Suprapubic skin (tissue), 4 donors: ENCODE measurements at regions not wholly inside any gene's neighbourhood (a gene's known extent, or its start where the extent isn't known, plus 50 kb on each side); places are given as distances from the start of the nearest gene placed in this dataset.

Experiments
- DNase-seq, 2 donors: peaks; one replicate each; pipeline ENCODE4 v3.0.0-alpha.2; 2019; ENCODE audit warnings: low spot score in 2 of 2
- H3K27ac ChIP-seq: fragments of 200-600 bp; sonication (generic); one replicate; pipeline ENCODE4 v1.5.1; 2019
- H3K27me3 ChIP-seq: fragments of 200-600 bp; sonication (generic); one replicate; pipeline ENCODE4 v1.5.1; 2019
- H3K36me3 ChIP-seq: fragments of 200-600 bp; sonication (generic); one replicate; pipeline ENCODE4 v1.5.1; 2019
- H3K4me1 ChIP-seq: fragments of 200-600 bp; sonication (generic); one replicate; pipeline ENCODE4 v1.5.1; 2019
- H3K4me3 ChIP-seq: fragments of 200-600 bp; sonication (generic); one replicate; pipeline ENCODE4 v1.5.1; 2019; ENCODE audit warnings: mild to moderate bottlenecking
- H3K9me3 ChIP-seq: fragments of 200-600 bp; sonication (generic); one replicate; pipeline ENCODE4 v1.5.1; 2019
- CTCF ChIP-seq, 2 donors: fragments of 200-600 bp in 1 of 2; fragments of 450-650 bp in 1 of 2; sonication (generic) in 1 of 2; IDR thresholded peaks; one replicate each; pipeline ENCODE4 v1.5.1; 2016 to 2019; ENCODE audit warnings: antibody characterized with exemption in 2 of 2, mild to moderate bottlenecking in 1 of 2, moderate library complexity in 1 of 2
- EP300 ChIP-seq: sonication (generic); formaldehyde crosslinking; IDR thresholded peaks from one replicate; pipeline ENCODE4 v1.6.1; 2017; ENCODE audit warnings: antibody characterized with exemption
- POLR2A ChIP-seq, 2 donors: fragments of 450-650 bp; IDR thresholded peaks; one replicate each; pipeline ENCODE4 v1.6.1; 2017; ENCODE audit warnings: antibody characterized with exemption in 2 of 2, mild to moderate bottlenecking in 2 of 2, moderate library complexity in 2 of 2
- POLR2AphosphoS5 ChIP-seq, 3 donors: sonication (generic); formaldehyde crosslinking; IDR thresholded peaks; one replicate each; pipeline ENCODE4 v1.6.1; 2017; ENCODE audit warnings: antibody characterized with exemption in 3 of 3
- WGBS: methylation state at CpG from one replicate; pipeline ENCODE4 v1.1.5; 2018; 5-methylcytosine and 5-hydroxymethylcytosine counted together

GRCh38 chr6:67535946-67536345 is 1099.1 kb upstream of the ADGRB3 start:
- no peaks in the 10 kb centered on the region for H3K27me3 ChIP-seq
- H3K4me3 ChIP-seq: no peak overlapping the region
- TF ChIP-seq EP300 (no peak), POLR2AphosphoS5 (IDR thresholded peaks at IDR 0.05) (no peak), CTCF (IDR thresholded peaks at IDR 0.05) (no peak), POLR2A (IDR thresholded peaks at IDR 0.05) (no peak)
- WGBS: 68% methylated on average over 3 of the region's 3 CpGs
- H3K4me1 ChIP-seq: no peaks in the 10 kb centered on the region
- H3K9me3 ChIP-seq: peaks cover 8% of the 10 kb centered on the region
- no peaks in the 10 kb centered on the region for H3K36me3 ChIP-seq
- DNase-seq: no peak
- H3K27ac ChIP-seq: no peak overlapping the region

DNA sequence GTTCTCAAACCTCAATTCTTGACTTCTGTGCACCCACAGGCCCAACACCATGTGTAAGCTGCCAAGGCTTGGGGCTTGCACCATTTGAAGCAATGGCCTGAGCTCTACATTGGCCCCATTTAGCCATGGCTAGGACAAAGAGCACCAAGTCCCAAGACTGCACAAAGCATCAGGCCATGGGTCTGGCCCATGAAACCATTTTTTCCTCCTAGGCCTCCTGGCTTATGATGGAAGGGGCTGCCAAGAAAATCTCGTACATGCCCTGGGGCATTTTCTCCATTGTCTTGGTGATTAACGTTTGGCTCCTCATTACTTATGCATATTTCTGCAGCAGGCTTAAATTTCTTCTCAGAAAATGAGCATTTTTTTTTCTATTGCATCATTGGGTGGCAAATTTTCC is 1128.7 kb upstream of the ADGRB3 start:
- DNase-seq: no peak
- Histone ChIP-seq H3K9me3 (no peaks in the 10 kb centered on the region), H3K27ac (no peak overlapping the region), H3K4me1 (no peaks in the 10 kb centered on the region), H3K36me3 (no peaks in the 10 kb centered on the region), H3K27me3 (no peaks in the 10 kb centered on the region), H3K4me3 (no peak overlapping the region)
- TF ChIP-seq POLR2AphosphoS5 (IDR thresholded peaks at IDR 0.05) (no peak), EP300 (no peak), CTCF (IDR thresholded peaks at IDR 0.05) (no peak), POLR2A (IDR thresholded peaks at IDR 0.05) (no peak)
- WGBS: 67% methylated on average over 2 of the region's 2 CpGs

DNA sequence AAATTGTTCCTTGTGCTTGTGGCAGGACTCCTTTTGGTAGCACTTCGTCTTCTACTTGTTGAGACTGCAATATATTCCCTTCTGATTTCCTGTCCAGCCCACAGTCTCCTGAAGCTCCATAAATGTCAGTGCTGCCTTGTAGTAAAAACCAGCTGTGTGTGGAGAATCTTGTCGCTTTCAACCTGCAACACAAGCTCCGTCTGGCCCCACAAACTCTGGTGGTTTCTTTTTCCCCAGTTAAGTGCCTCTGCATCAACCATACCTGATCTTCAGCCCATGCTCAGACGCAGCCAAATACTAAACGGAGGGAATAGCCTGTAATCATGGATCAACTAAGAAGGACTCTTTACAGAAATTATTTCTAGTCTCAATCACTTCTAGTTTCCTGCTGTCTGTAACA is 1133.3 kb upstream of the ADGRB3 start:
- no peak for DNase-seq
- 35% methylated on average over 5 of the region's 5 CpGs for WGBS

DNA sequence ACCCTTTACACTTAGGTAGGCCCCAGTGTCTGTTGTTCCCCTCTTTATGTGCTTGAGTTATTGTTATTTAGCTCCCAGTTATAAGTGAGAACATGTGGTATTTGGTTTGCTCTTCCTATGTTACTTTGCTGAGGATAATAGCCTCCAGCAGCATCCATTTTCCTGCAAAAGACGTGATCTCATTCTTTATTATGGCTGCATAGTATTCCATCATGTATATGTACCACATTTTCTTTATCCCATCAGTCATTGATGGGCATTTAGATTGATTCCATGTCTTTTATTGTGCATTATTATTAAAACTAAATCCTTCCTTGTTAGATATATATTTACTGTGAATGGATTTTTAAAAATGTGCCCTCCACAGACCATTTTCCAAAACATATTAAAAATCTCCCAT is 1137.3 kb upstream of the ADGRB3 start:
- DNase-seq: no peak
- H3K36me3 ChIP-seq: no peaks in the 10 kb centered on the region
- no peaks in the 10 kb centered on the region for H3K9me3 ChIP-seq
- H3K27ac ChIP-seq: no peak overlapping the region
- 88% methylated on average over 1 of the region's 1 CpG for WGBS
- H3K4me1 ChIP-seq: no peaks in the 10 kb centered on the region
- TF ChIP-seq CTCF (IDR thresholded peaks at IDR 0.05) (no peak), POLR2A (IDR thresholded peaks at IDR 0.05) (no peak), EP300 (no peak), POLR2AphosphoS5 (IDR thresholded peaks at IDR 0.05) (no peak)
- H3K27me3 ChIP-seq: no peaks in the 10 kb centered on the region
- no peak overlapping the region for H3K4me3 ChIP-seq

More for the DNA sequence above, 1133.3 kb upstream of the ADGRB3 start:
- H3K9me3 ChIP-seq: no peaks in the 10 kb centered on the region
- no peaks in the 10 kb centered on the region for H3K27me3 ChIP-seq
- no peak overlapping the region for H3K4me3 ChIP-seq
- TF ChIP-seq CTCF (IDR thresholded peaks at IDR 0.05): no peak
- TF ChIP-seq POLR2AphosphoS5 (IDR thresholded peaks at IDR 0.05): no peak
- TF ChIP-seq EP300: no peak
- TF ChIP-seq POLR2A (IDR thresholded peaks at IDR 0.05): no peak
- no peaks in the 10 kb centered on the region for H3K36me3 ChIP-seq
- no peak overlapping the region for H3K27ac ChIP-seq
- H3K4me1 ChIP-seq: no peaks in the 10 kb centered on the region

- no peaks in the 10 kb centered on the region for H3K4me1 ChIP-seq
- DNase-seq: no peak
- no peak overlapping the region for H3K27ac ChIP-seq
- no peaks in the 10 kb centered on the region for H3K36me3 ChIP-seq
- no peaks in the 10 kb centered on the region for H3K27me3 ChIP-seq
- no peaks in the 10 kb centered on the region for H3K9me3 ChIP-seq
- no peak overlapping the region for H3K4me3 ChIP-seq
- 73% methylated on average over 3 of the region's 3 CpGs for WGBS
- no peak for TF ChIP-seq POLR2AphosphoS5 (IDR thresholded peaks at IDR 0.05)
- no peak for TF ChIP-seq POLR2A (IDR thresholded peaks at IDR 0.05)
- TF ChIP-seq CTCF (IDR thresholded peaks at IDR 0.05): no peak
- TF ChIP-seq EP300: no peak
These were observed 1138.9 kb upstream of the ADGRB3 start for GRCh38 chr6:67496191-67496590.
